ENCODE measurements at regions not wholly inside any gene's neighbourhood (a gene's known extent, or its start where the extent isn't known, plus 50 kb on each side); places are given as distances from the start of the nearest gene placed in this dataset.

DNA sequence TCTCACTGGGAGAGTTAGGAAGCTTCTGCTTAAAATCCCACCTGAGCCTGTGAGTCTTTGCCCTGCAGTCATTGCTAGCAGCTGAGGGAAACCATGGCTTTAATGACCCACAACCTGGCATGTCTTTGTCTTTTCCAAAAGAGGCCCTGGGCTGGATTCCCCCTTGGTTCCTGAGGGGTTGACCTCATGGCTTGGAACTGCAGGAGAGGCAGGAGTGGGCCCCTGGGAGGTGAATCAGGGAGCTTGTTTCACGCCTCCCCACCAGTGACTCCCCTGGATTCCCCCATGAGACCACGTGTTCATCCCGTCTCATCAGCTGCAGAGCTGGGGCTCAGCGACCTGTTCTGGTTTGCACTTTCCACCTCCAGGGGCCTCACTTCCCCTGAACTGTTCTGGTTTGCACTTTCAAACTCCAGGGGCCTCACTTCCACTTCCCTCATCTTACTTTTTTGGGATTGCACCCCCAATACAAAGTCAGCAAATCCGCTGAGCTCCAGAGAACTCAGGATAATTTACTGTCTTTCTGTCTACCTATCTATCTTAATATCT is 58.5 kb upstream of the TMEM18 start:
- peaks cover 19% of the 10 kb centered on the region for H3K27me3 Mint-ChIP-seq
- H3K9me3 Mint-ChIP-seq (ENCODE audit: low read depth): no peaks in the 10 kb centered on the region
- peaks cover 7% of the 10 kb centered on the region for H3K4me1 Mint-ChIP-seq (ENCODE audit: low read depth)
- H3K4me3 Mint-ChIP-seq: no peak overlapping the region
- no peaks in the 10 kb centered on the region for H3K36me3 Mint-ChIP-seq
- H3K27ac Mint-ChIP-seq: no peak overlapping the region

- H3K36me3 Mint-ChIP-seq: no peaks in the 10 kb centered on the region
- H3K27ac Mint-ChIP-seq: no peak overlapping the region
- no peaks in the 10 kb centered on the region for H3K9me3 Mint-ChIP-seq (ENCODE audit: low read depth)
- H3K27me3 Mint-ChIP-seq: peaks cover 17% of the 10 kb centered on the region
- H3K4me1 Mint-ChIP-seq (ENCODE audit: low read depth): peaks cover 3% of the 10 kb centered on the region
- no peak overlapping the region for H3K4me3 Mint-ChIP-seq
Measured at GRCh38 chr2:734496-734895, 57.3 kb upstream of the TMEM18 start.

GRCh38 chr2:733495-733894 is 56.3 kb upstream of the TMEM18 start:
- H3K9me3 Mint-ChIP-seq (ENCODE audit: low read depth): no peaks in the 10 kb centered on the region
- H3K27ac Mint-ChIP-seq: no peak overlapping the region
- no peak overlapping the region for H3K4me3 Mint-ChIP-seq
- peaks cover 16% of the 10 kb centered on the region for H3K27me3 Mint-ChIP-seq
- H3K4me1 Mint-ChIP-seq (ENCODE audit: low read depth): no peaks in the 10 kb centered on the region
- no peaks in the 10 kb centered on the region for H3K36me3 Mint-ChIP-seq

- Mint-ChIP-seq H3K4me1 (ENCODE audit: low read depth) (no peaks in the 10 kb centered on the region), H3K4me3 (no peak overlapping the region), H3K9me3 (ENCODE audit: low read depth) (no peaks in the 10 kb centered on the region), H3K36me3 (no peaks in the 10 kb centered on the region), H3K27me3 (peaks cover 16% of the 10 kb centered on the region), H3K27ac (no peak overlapping the region)
Measured at GRCh38 chr2:733001-733400, 55.8 kb upstream of the TMEM18 start.

- Mint-ChIP-seq H3K4me3 (no peak overlapping the region), H3K27me3 (peaks cover 13% of the 10 kb centered on the region)
Measured at GRCh38 chr2:731711-732110, 54.5 kb upstream of the TMEM18 start.

DNA sequence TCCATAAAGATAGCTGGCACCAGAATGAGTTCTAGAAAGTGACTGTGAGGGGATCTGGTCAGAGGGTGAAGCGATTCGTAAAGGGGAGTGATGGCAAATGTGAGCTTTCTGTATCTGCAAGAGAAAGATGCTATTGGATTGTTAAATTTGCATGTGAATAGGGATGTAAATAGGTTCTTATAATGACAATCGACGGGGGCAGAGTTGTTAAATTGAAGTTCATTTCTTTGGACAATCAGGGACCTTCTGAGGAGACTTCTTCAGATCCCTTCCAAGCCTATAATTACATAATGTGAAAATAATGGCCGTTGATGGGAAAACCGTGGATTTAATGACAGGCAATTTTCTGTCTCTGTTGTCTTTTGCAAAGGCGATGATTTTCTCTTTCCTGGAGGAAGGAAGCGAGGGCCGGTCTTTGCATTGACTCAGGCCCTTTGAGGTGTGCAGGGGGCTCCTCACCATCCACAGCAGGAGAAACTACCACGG is 52.2 kb upstream of the TMEM18 start:
- no peaks in the 10 kb centered on the region for H3K36me3 Mint-ChIP-seq
- H3K9me3 Mint-ChIP-seq (ENCODE audit: low read depth): no peaks in the 10 kb centered on the region
- H3K27me3 Mint-ChIP-seq: peaks cover 7% of the 10 kb centered on the region
- no peak overlapping the region for H3K27ac Mint-ChIP-seq
- no peak overlapping the region for H3K4me3 Mint-ChIP-seq
- H3K4me1 Mint-ChIP-seq (ENCODE audit: low read depth): no peaks in the 10 kb centered on the region

More at GRCh38 chr2:731711-732110, 54.5 kb upstream of the TMEM18 start:
- Mint-ChIP-seq H3K36me3 (no peaks in the 10 kb centered on the region), H3K27ac (no peak overlapping the region), H3K4me1 (ENCODE audit: low read depth) (no peaks in the 10 kb centered on the region), H3K9me3 (ENCODE audit: low read depth) (no peaks in the 10 kb centered on the region)

DNA sequence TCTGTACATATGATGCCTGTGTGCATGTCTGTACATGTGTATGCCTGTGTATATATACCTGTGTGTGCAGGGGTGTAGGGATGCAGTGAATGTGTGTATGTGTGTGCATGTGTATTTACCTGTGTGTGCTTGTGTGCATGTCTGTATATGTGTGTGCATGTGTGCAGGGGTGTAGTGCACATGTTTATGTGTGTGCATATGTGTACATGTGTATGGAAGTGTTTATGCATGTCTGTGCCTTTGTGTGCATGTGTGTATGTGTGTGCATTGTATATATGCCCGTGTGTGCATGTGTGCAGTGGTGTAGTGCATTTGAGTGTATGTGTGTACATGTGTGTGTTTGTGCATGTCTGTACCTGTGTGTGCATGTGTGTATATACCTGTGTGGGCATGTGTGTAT is 51.0 kb upstream of the TMEM18 start:
- H3K27ac Mint-ChIP-seq: no peak overlapping the region
- no peaks in the 10 kb centered on the region for H3K4me1 Mint-ChIP-seq (ENCODE audit: low read depth)
- H3K27me3 Mint-ChIP-seq: peaks cover 3% of the 10 kb centered on the region
- no peak overlapping the region for H3K4me3 Mint-ChIP-seq
- H3K36me3 Mint-ChIP-seq: no peaks in the 10 kb centered on the region
- H3K9me3 Mint-ChIP-seq (ENCODE audit: low read depth): no peaks in the 10 kb centered on the region

DNA sequence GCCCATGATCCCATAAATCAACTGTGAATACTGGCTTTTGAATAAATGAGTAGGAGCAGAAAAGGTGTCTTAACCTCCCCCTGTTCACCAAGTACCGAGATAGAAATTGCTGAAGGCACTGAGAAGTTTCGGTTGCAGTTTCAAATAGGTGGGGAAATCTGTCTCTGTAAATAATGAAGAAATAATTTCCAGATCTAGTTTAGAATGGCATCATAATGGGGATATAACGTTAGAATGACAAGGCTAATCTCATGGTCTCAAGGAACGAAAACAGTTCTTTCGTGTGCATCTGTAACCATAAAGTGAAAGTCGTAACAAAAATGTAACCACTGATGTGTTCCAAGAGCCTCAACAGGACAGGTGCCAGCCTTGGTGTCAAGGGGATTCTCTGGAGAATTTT is 49.9 kb upstream of the TMEM18 start:
- H3K9me3 Mint-ChIP-seq (ENCODE audit: low read depth): no peaks in the 10 kb centered on the region
- no peaks in the 10 kb centered on the region for H3K4me1 Mint-ChIP-seq (ENCODE audit: low read depth)
- H3K4me3 Mint-ChIP-seq: no peak overlapping the region
- no peak overlapping the region for H3K27ac Mint-ChIP-seq
- H3K36me3 Mint-ChIP-seq: no peaks in the 10 kb centered on the region
- H3K27me3 Mint-ChIP-seq: peaks cover 4% of the 10 kb centered on the region
